ENCODE measurements at regions not wholly inside any gene's neighbourhood (a gene's known extent, or its start where the extent isn't known, plus 50 kb on each side); places are given as distances from the start of the nearest gene placed in this dataset.

DNA sequence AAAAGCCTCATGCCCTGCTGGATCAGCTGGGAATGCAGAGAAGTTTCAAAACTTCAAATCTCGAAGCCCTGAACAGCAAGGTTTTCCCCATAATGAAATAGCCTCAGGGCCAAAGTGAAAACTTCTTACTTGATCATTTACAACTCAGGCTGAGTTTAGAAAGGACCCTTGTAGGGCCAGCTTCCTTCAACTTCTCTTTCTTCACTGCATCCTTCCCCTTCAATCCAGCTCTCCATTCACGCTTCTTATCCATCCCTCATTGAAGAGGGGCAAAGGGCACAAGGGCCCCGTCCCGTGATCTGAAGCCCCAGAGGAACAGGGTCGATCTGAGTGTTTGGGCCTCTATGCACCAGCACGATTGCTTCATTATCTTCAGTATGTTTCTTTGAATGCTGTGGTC is 392.2 kb upstream of the CELF2 start:
- Histone ChIP-seq H3K9ac (ENCODE audit: low read depth in 1 of 2, low read length in 2 of 2) (no peak overlapping the region), H3K36me3 (ENCODE audit: control insufficient read depth in 4 of 4, insufficient read depth in 3 of 4, low read depth in 1 of 4, low read length in 3 of 4) (no peaks in the 10 kb centered on the region), H3K27me3 (ENCODE audit: control insufficient read depth in 4 of 4, insufficient read depth in 4 of 4, low read length in 3 of 4) (peaks cover 0 to 3% (median 0%) of the 10 kb centered on the region in 4 donors), H3K9me3 (ENCODE audit: control insufficient read depth in 4 of 4, low read length in 3 of 4) (no peaks in the 10 kb centered on the region), H3K27ac (ENCODE audit: low read depth in 1 of 2, low read length in 2 of 2) (no peak overlapping the region), H3K4me3 (ENCODE audit: low read depth in 1 of 3, low read length in 3 of 3) (no peak overlapping the region), H3K4me1 (ENCODE audit: control insufficient read depth in 4 of 4, insufficient read depth in 4 of 4, low read length in 3 of 4) (no peaks in the 10 kb centered on the region)
- 63% methylated on average over 6 of the region's 6 CpGs for WGBS
- DNase-seq (ENCODE audit: low spot score): no peak
- TF ChIP-seq ZBTB33 (IDR thresholded peaks at IDR 0.05) (no peak), JUND (IDR thresholded peaks at IDR 0.05) (no peak), YY1 (IDR thresholded peaks at IDR 0.05) (no peak), HNF4A (conservative IDR thresholded peaks at IDR 0.05) (no peak), HNF4G (IDR thresholded peaks at IDR 0.05) (no peak), NR2F2 (IDR thresholded peaks at IDR 0.05) (no peak), RAD21 (IDR thresholded peaks at IDR 0.05) (no peak), SP1 (IDR thresholded peaks at IDR 0.05) (no peak)
- TF ChIP-seq, protein P1, sequence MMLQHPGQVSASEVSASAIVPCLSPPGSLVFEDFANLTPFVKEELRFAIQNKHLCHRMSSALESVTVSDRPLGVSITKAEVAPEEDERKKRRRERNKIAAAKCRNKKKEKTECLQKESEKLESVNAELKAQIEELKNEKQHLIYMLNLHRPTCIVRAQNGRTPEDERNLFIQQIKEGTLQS (IDR thresholded peaks at IDR 0.05): no peak
- TF ChIP-seq, protein P2, sequence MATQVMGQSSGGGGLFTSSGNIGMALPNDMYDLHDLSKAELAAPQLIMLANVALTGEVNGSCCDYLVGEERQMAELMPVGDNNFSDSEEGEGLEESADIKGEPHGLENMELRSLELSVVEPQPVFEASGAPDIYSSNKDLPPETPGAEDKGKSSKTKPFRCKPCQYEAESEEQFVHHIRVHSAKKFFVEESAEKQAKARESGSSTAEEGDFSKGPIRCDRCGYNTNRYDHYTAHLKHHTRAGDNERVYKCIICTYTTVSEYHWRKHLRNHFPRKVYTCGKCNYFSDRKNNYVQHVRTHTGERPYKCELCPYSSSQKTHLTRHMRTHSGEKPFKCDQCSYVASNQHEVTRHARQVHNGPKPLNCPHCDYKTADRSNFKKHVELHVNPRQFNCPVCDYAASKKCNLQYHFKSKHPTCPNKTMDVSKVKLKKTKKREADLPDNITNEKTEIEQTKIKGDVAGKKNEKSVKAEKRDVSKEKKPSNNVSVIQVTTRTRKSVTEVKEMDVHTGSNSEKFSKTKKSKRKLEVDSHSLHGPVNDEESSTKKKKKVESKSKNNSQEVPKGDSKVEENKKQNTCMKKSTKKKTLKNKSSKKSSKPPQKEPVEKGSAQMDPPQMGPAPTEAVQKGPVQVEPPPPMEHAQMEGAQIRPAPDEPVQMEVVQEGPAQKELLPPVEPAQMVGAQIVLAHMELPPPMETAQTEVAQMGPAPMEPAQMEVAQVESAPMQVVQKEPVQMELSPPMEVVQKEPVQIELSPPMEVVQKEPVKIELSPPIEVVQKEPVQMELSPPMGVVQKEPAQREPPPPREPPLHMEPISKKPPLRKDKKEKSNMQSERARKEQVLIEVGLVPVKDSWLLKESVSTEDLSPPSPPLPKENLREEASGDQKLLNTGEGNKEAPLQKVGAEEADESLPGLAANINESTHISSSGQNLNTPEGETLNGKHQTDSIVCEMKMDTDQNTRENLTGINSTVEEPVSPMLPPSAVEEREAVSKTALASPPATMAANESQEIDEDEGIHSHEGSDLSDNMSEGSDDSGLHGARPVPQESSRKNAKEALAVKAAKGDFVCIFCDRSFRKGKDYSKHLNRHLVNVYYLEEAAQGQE (IDR thresholded peaks at IDR 0.05): no peak

- no peaks in the 10 kb centered on the region for H3K9me3 ChIP-seq (ENCODE audit: control insufficient read depth in 4 of 4, low read length in 3 of 4)
- WGBS: 75% methylated on average over 9 of the region's 9 CpGs
These were observed 390.9 kb upstream of the CELF2 start for GRCh38 chr10:10626734-10627133.

More at GRCh38 chr10:10626734-10627133, 390.9 kb upstream of the CELF2 start:
- DNase-seq (ENCODE audit: low spot score): no peak
- Histone ChIP-seq H3K4me1 (ENCODE audit: control insufficient read depth in 4 of 4, insufficient read depth in 4 of 4, low read length in 3 of 4) (no peaks in the 10 kb centered on the region), H3K36me3 (ENCODE audit: control insufficient read depth in 4 of 4, insufficient read depth in 3 of 4, low read depth in 1 of 4, low read length in 3 of 4) (no peaks in the 10 kb centered on the region), H3K9ac (ENCODE audit: low read depth in 1 of 2, low read length in 2 of 2) (no peak overlapping the region), H3K27ac (ENCODE audit: low read depth in 1 of 2, low read length in 2 of 2) (no peak overlapping the region), H3K4me3 (ENCODE audit: low read depth in 1 of 3, low read length in 3 of 3) (no peak overlapping the region), H3K27me3 (ENCODE audit: control insufficient read depth in 4 of 4, insufficient read depth in 4 of 4, low read length in 3 of 4) (peaks cover 0 to 3% (median 0%) of the 10 kb centered on the region in 4 donors)
- TF ChIP-seq NR2F2 (IDR thresholded peaks at IDR 0.05): no peak
- peak; percentile 2 for TF ChIP-seq CTCF (IDR thresholded peaks at IDR 0.05; ENCODE audit: low read depth, low read length, missing input control)
